GM12878 (cell line): ENCODE measurements at regions not wholly inside any gene's neighbourhood (a gene's known extent, or its start where the extent isn't known, plus 50 kb on each side); places are given as distances from the start of the nearest gene placed in this dataset.

Experiments used
- CBX5 ChIP-seq: sonication (generic); IDR thresholded peaks from 2 replicates; pipeline ENCODE4 v1.6.1; 2016; ENCODE audit warnings: low read depth, moderate library complexity, mild to moderate bottlenecking, inconsistent platforms
- EP300 ChIP-seq, 2 experiments: fragments of 150-350 bp in 1 of 2; IDR thresholded peaks; 2 replicates each; pipeline ENCODE4 v1.6.1; 2011 to 2012; ENCODE audit warnings: low read depth in 2 of 2, low read length in 2 of 2, borderline replicate concordance in 1 of 2, improper control_type of control experiment in 1 of 2, inconsistent platforms in 1 of 2; ENCODE audit not compliant: control insufficient read depth in 1 of 2
- HCFC1 ChIP-seq: fragments of 150-350 bp; IDR thresholded peaks from 2 replicates; pipeline ENCODE4 v1.6.1; 2014; ENCODE audit warnings: low read length
- HDAC6 ChIP-seq: fragments of 200-600 bp; sonication (generic); IDR thresholded peaks from one replicate; pipeline ENCODE4 v1.8.0; 2017; ENCODE audit warnings: antibody characterized with exemption; ENCODE audit not compliant: unreplicated experiment
- IKZF2 ChIP-seq, 2 experiments: fragments of 450-650 bp; IDR thresholded peaks; 2 replicates each; pipeline ENCODE4 v1.6.1; 2017; ENCODE audit warnings: mild to moderate bottlenecking in 2 of 2, moderate library complexity in 2 of 2
- RCOR1 ChIP-seq: conservative IDR thresholded peaks from 2 replicates; pipeline ENCODE4 v1.6.1; 2012; ENCODE audit warnings: low read depth, low read length, improper control_type of control experiment
- SMAD1 ChIP-seq: fragments of 450-650 bp; IDR thresholded peaks from 2 replicates; pipeline ENCODE4 v1.6.1; 2018; ENCODE audit warnings: mild to moderate bottlenecking, low read depth; ENCODE audit not compliant: partially characterized antibody
- TCF3 ChIP-seq: IDR thresholded peaks from 2 replicates; pipeline ENCODE4 v1.6.1; 2012; ENCODE audit warnings: low read depth, mild to moderate bottlenecking, low read length, borderline replicate concordance; ENCODE audit not compliant: insufficient read depth
- ZNF217 ChIP-seq: fragments of 450-650 bp; IDR thresholded peaks from 2 replicates; pipeline ENCODE4 v1.6.1; 2017; ENCODE audit warnings: antibody characterized with exemption, mild to moderate bottlenecking
- TF ChIP-seq, protein P1 (sequence below): fragments of 450-650 bp; IDR thresholded peaks from 2 replicates; pipeline ENCODE4 v1.6.1; 2016; ENCODE audit warnings: mild to moderate bottlenecking
- TF ChIP-seq, protein P2 (sequence below): fragments of 450-650 bp; formaldehyde crosslinking; IDR thresholded peaks from 2 replicates; pipeline ENCODE4 v1.4.0; 2020; ENCODE audit warnings: mild to moderate bottlenecking, moderate library complexity
- TF ChIP-seq, protein P3 (sequence below): IDR thresholded peaks from 2 replicates; pipeline ENCODE4 v1.6.1; 2012; ENCODE audit warnings: low read depth, low read length, improper control_type of control experiment

DNA sequence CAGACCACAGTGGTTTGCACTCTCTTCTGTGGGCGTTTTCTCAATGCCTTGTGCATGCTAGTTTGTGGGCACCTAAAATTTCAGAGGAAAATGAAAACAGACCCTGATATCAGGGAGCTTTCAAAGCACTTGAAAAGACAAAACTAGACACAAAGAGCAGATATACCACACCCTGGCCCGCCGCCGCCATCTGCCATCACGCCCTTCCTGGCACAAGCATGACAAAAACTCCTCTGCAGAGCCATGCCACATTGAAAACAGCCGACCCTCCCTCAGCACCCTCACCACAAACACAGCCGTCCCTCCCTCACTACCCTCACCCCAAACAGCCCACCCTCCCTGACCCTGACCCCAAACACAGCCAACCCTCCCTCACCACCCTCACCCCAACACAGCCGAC lies 84.8 kb upstream of the RAB6C start (continued):
- TF ChIP-seq, protein P1, sequence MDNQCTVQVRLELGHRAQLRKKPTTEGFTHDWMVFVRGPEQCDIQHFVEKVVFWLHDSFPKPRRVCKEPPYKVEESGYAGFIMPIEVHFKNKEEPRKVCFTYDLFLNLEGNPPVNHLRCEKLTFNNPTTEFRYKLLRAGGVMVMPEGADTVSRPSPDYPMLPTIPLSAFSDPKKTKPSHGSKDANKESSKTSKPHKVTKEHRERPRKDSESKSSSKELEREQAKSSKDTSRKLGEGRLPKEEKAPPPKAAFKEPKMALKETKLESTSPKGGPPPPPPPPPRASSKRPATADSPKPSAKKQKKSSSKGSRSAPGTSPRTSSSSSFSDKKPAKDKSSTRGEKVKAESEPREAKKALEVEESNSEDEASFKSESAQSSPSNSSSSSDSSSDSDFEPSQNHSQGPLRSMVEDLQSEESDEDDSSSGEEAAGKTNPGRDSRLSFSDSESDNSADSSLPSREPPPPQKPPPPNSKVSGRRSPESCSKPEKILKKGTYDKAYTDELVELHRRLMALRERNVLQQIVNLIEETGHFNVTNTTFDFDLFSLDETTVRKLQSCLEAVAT = no peak
- TF ChIP-seq EP300 (IDR thresholded peaks at IDR 0.05; ENCODE audit: borderline replicate concordance in 1 of 2, control insufficient read depth in 1 of 2, low read depth in 2 of 2, low read length in 2 of 2) = no peak
- TF ChIP-seq TCF3 = no peak
- TF ChIP-seq SMAD1 = no peak
- TF ChIP-seq, protein P2, sequence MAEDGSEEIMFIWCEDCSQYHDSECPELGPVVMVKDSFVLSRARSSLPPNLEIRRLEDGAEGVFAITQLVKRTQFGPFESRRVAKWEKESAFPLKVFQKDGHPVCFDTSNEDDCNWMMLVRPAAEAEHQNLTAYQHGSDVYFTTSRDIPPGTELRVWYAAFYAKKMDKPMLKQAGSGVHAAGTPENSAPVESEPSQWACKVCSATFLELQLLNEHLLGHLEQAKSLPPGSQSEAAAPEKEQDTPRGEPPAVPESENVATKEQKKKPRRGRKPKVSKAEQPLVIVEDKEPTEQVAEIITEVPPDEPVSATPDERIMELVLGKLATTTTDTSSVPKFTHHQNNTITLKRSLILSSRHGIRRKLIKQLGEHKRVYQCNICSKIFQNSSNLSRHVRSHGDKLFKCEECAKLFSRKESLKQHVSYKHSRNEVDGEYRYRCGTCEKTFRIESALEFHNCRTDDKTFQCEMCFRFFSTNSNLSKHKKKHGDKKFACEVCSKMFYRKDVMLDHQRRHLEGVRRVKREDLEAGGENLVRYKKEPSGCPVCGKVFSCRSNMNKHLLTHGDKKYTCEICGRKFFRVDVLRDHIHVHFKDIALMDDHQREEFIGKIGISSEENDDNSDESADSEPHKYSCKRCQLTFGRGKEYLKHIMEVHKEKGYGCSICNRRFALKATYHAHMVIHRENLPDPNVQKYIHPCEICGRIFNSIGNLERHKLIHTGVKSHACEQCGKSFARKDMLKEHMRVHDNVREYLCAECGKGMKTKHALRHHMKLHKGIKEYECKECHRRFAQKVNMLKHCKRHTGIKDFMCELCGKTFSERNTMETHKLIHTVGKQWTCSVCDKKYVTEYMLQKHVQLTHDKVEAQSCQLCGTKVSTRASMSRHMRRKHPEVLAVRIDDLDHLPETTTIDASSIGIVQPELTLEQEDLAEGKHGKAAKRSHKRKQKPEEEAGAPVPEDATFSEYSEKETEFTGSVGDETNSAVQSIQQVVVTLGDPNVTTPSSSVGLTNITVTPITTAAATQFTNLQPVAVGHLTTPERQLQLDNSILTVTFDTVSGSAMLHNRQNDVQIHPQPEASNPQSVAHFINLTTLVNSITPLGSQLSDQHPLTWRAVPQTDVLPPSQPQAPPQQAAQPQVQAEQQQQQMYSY (CRISPR knock-in tag) = no peak
- no peak for TF ChIP-seq ZNF217
- no peak for TF ChIP-seq HCFC1
- no peak for TF ChIP-seq IKZF2 (IDR thresholded peaks at IDR 0.05)
- no peak for TF ChIP-seq CBX5
- no peak for TF ChIP-seq RCOR1
- TF ChIP-seq, protein P3, sequence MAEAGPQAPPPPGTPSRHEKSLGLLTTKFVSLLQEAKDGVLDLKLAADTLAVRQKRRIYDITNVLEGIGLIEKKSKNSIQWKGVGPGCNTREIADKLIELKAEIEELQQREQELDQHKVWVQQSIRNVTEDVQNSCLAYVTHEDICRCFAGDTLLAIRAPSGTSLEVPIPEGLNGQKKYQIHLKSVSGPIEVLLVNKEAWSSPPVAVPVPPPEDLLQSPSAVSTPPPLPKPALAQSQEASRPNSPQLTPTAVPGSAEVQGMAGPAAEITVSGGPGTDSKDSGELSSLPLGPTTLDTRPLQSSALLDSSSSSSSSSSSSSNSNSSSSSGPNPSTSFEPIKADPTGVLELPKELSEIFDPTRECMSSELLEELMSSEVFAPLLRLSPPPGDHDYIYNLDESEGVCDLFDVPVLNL = no peak
- TF ChIP-seq HDAC6 = no peak
